ENCODE measurements at regions not wholly inside any gene's neighbourhood (a gene's known extent, or its start where the extent isn't known, plus 50 kb on each side); places are given as distances from the start of the nearest gene placed in this dataset.
"Not testable (repeated sequence)": the region's sequence is repeated elsewhere in the genome, so short reads cannot be mapped to it uniquely, and the experiment has no call there.

DNA sequence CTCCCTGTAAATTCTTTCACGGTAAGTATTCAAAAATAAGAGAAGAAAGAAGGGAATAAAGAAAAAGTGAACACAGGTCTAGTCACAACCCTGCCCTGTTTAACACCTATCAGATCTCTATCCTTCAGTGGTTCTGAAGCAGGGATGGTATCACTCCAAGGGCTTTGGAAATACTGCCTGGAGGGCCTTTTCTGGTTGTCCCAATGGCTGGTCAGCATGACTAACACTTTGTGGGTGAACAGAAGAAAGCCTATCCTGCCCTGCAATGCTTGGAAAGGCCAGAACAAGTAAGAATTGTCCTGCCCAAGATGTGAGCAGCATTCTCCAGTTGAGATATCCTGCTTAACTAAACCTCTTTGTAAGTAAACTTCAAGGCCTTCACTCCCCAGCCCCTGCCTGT, 124.9 kb downstream of the TMEM167A start:
- no peak overlapping the region for H3K4me3 ChIP-seq
- DNase-seq (no peak), ATAC-seq (ENCODE audit: low FRiP score in 2 of 2) (no peak)
- no peak overlapping the region for H3K27ac ChIP-seq
- peaks cover 0 to 4% (median 2%) of the 10 kb centered on the region in 4 donors for H3K9me3 ChIP-seq
- no peaks in the 10 kb centered on the region for H3K27me3 ChIP-seq
- no peaks in the 10 kb centered on the region for H3K4me1 ChIP-seq
- WGBS, 2 donors = 91 to 97% methylated on average over 1 of the region's 1 CpG
- H3K36me3 ChIP-seq = no peaks in the 10 kb centered on the region
- TF ChIP-seq EP300 (IDR thresholded peaks at IDR 0.05) (no peak), POLR2AphosphoS5 (IDR thresholded peaks at IDR 0.05) (no peak)
- TF ChIP-seq, protein P1, sequence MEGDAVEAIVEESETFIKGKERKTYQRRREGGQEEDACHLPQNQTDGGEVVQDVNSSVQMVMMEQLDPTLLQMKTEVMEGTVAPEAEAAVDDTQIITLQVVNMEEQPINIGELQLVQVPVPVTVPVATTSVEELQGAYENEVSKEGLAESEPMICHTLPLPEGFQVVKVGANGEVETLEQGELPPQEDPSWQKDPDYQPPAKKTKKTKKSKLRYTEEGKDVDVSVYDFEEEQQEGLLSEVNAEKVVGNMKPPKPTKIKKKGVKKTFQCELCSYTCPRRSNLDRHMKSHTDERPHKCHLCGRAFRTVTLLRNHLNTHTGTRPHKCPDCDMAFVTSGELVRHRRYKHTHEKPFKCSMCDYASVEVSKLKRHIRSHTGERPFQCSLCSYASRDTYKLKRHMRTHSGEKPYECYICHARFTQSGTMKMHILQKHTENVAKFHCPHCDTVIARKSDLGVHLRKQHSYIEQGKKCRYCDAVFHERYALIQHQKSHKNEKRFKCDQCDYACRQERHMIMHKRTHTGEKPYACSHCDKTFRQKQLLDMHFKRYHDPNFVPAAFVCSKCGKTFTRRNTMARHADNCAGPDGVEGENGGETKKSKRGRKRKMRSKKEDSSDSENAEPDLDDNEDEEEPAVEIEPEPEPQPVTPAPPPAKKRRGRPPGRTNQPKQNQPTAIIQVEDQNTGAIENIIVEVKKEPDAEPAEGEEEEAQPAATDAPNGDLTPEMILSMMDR (IDR thresholded peaks at IDR 0.05) = no peak

GRCh38 chr5:82944267-82944666, 132.9 kb downstream of the TMEM167A start:
- DNase-seq; H3K9me3 ChIP-seq; ATAC-seq (ENCODE audit: low FRiP score in 2 of 2); H3K27me3 ChIP-seq; H3K27ac ChIP-seq; H3K4me3 ChIP-seq; H3K36me3 ChIP-seq; H3K4me1 ChIP-seq: not testable (repeated sequence)
- WGBS, 2 donors = 66 to 93% methylated on average over 4 to 8 of the region's 8 CpGs

- Histone ChIP-seq H3K4me1 (no peaks in the 10 kb centered on the region), H3K4me3 (no peak overlapping the region), H3K9me3 (no peaks in the 10 kb centered on the region), H3K27ac (no peak overlapping the region), H3K27me3 (no peaks in the 10 kb centered on the region), H3K36me3 (no peaks in the 10 kb centered on the region)
- DNase-seq = no peak
- no peak for ATAC-seq (ENCODE audit: low FRiP score in 2 of 2)
- WGBS, 2 donors = 28% methylated on average over 1 of the region's 1 CpG
- TF ChIP-seq, protein P1 (IDR thresholded peaks at IDR 0.05) = no peak
Measured at GRCh38 chr5:82942083-82942881, 134.9 kb downstream of the TMEM167A start.

- H3K4me3 ChIP-seq = no peak overlapping the region
- 65 to 88% methylated on average over 4 of the region's 4 CpGs for WGBS, 2 donors
- no peaks in the 10 kb centered on the region for H3K27me3 ChIP-seq
- H3K4me1 ChIP-seq = no peaks in the 10 kb centered on the region
- H3K27ac ChIP-seq = no peak overlapping the region
- ATAC-seq (ENCODE audit: low FRiP score in 2 of 2) (no peak), DNase-seq (no peak)
- TF ChIP-seq, protein P1 (IDR thresholded peaks at IDR 0.05) = no peak
- no peak for TF ChIP-seq POLR2AphosphoS5 (IDR thresholded peaks at IDR 0.05)
- TF ChIP-seq EP300 (IDR thresholded peaks at IDR 0.05) = no peak
- no peak for TF ChIP-seq POLR2A (IDR thresholded peaks at IDR 0.05)
- no peaks in the 10 kb centered on the region for H3K36me3 ChIP-seq
- no peaks in the 10 kb centered on the region for H3K9me3 ChIP-seq
Measured at GRCh38 chr5:82938901-82939725, 138.1 kb downstream of the TMEM167A start.

GRCh38 chr5:82932473-82933220, 144.5 kb downstream of the TMEM167A start:
- H3K27ac ChIP-seq; H3K36me3 ChIP-seq; ATAC-seq (ENCODE audit: low FRiP score in 2 of 2); H3K4me1 ChIP-seq; H3K4me3 ChIP-seq; H3K9me3 ChIP-seq; H3K27me3 ChIP-seq: not testable (repeated sequence)
- DNase-seq = peak in 1 of 2 donors; percentile 54
- 83 to 93% methylated on average over 17 to 28 of the region's 28 CpGs for WGBS, 2 donors

Measured in upper lobe of left lung (tissue), 6 donors.